Stimulated activated CD4-positive, alpha-beta T cell treated with anti-CD3 and anti-CD28 coated beads, Interleukin-15, amount 100 ng/mL, for 24 hours (primary cell): ENCODE measurements at regions not wholly inside any gene's neighbourhood (a gene's known extent, or its start where the extent isn't known, plus 50 kb on each side); places are given as distances from the start of the nearest gene placed in this dataset.
"Not testable (repeated sequence)": the region's sequence is repeated elsewhere in the genome, so short reads cannot be mapped to it uniquely, and the experiment has no call there.

ENCODE experiments used
- DNase-seq: peaks from one replicate; pipeline ENCODE4 v3.0.0-alpha.2; 2020

DNA sequence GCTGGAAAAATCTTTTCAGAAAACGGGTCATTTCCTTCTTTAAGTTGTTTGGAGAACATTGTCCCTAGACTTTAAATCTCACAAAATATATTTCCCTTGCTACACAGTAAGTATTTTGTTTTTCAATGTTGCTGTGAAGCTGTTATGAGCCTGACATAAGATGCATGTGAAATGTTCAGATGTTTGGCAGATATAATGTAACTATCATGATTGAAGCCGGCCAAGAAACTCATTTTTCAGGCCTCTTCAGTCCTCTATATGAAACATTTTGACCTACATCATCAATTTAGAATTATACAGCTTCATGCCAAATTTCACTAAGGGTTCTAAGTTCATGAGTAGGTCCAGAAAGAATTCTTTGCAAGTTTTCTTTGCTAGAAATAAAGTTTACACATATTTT is 133.8 kb downstream of the JRKL start:
- no peak for DNase-seq

- no peak for DNase-seq
These were observed 134.7 kb downstream of the JRKL start for GRCh38 chr11:96524475-96524874.

DNA sequence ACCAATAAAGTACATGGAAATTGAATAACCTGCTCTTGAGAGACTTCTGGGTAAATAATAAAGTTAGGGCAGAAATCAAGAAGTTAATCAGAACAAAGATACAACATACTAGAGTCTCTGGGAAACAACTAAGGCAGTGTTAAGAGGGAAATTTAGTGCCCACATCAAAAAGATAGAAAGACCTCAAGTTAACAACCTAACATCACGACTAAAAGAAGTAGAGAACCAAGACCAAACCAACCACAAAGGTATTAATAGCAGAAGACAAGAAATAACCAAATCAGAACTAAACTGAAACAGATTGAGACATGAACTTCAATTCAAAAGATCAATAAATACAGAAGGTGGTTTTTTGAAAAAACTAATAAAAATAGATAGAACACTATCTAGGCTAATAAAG is 140.7 kb downstream of the JRKL start:
- no peak for DNase-seq

DNA sequence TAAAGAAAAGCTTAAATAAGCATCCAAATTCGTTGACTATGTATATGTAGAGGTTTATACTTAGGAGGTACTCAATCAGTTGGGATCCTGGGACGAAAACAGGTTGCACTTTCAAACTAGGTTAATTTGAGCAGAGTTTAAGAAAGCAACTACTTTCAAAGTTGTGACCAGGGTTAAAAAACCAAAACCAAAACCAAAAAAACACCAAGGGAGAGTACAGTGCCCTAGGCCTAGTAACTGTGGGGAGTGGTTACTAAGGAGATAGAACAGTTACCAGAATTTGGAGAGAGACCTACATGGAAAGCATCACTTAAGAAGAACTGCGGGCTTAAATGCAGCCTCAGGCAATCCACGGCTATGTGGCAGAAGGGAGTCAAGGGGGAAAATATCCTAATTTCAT is 148.3 kb downstream of the JRKL start:
- DNase-seq = no peak

GRCh38 chr11:96538622-96539021 is 148.8 kb downstream of the JRKL start:
- DNase-seq = no peak

DNA sequence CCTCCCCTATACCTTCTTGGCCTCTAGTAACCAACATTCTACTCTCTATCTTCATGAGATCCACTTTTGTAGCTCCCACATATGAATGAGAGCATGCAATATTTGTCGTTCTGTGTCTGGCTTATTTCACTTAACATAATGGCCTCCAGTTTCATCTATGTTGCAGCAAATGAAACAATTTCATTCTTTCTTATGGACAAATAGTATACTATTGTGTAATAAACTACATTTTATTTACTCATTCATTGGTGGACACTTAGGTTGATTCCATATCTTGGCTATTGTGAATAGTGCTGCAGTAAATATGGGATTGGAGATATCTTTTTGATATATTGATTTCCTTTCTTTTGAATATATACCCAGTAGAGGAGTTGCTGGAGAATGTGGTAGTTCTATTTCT is 151.1 kb downstream of the JRKL start:
- DNase-seq = no peak

- DNase-seq = no peak
These were observed 153.4 kb downstream of the JRKL start for GRCh38 chr11:96543177-96543576.

DNA sequence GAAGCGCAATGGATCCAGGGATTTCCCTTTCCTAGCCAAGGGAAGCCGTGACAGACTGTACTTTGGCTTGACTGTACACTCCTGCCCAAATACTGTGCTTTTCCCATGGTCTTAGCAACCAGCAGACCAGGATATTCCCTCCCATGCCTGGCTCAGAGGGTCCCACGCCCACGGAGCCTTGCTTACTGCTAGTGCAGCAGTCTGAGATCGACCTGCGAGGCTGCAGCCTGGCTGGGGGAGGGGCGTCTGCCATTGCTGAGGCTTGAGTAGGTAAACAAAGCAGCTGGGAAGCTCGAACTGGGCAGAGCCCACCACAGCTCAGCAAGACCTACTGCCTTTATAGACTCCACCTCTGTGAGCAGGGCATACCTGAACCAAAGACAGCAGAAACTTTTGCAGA is 155.4 kb downstream of the JRKL start:
- DNase-seq = not testable (repeated sequence)

GRCh38 chr11:96551136-96551535 is 161.3 kb downstream of the JRKL start:
- DNase-seq = no peak

GRCh38 chr11:96554236-96554820 is 164.5 kb downstream of the JRKL start:
- DNase-seq = no peak

- not testable (repeated sequence) for DNase-seq
These were observed 166.0 kb downstream of the JRKL start for GRCh38 chr11:96555826-96556225.

DNA sequence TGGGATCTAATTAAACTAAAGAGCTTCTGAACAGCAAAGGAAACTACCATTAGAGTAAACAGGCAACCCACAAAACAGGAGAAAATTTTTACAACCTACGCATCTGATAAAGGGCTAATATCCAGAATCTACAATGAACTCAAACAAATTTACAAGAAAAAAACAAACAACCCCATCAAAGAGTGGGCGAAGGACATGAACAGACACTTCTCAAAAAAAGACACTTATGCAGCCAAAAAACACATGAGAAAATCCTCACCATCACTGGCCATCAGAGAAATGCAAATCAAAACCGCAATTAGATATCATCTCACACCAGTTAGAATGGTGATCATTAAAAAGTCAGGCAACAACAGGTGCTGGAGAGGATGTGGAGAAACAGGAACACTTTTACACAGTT is 170.9 kb downstream of the JRKL start:
- DNase-seq = not testable (repeated sequence)

DNA sequence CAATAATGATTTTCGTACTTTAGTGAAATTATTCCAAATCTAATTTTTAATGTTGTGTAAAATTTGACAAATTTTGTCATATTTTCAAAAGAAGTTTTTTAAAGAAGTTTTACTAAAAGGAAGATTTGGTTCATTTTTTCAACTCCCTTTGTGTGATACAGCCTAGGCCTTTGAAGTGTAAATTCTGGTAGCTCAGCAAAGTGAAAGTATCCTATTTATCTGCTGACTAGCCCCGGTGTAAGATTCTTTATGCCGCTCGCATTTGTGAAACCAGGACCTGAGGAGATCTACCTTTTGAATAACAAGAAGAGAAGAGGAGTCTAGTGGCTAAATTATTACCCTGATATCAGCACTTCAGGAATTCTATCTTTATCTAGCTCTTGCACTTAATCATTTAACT is 177.4 kb downstream of the JRKL start:
- no peak for DNase-seq

DNA sequence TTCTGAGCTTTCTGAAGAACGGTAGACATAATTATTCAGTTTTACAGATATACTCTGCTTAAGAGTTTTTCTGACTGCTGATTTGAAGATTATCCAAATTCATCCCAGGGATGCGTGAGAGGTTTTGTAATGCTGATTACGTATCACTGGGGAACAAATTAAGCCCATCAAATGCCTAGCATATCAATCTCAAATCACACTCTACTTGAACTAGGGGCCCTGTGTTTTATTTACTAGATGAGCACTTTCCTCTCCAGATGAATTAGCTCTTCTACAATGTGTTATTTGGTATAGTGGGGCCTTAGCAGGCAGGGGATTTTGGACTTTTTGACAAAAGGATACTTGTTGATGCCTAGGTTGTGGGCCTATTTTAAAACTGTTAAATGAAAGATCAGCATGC is 177.9 kb downstream of the JRKL start:
- no peak for DNase-seq

DNA sequence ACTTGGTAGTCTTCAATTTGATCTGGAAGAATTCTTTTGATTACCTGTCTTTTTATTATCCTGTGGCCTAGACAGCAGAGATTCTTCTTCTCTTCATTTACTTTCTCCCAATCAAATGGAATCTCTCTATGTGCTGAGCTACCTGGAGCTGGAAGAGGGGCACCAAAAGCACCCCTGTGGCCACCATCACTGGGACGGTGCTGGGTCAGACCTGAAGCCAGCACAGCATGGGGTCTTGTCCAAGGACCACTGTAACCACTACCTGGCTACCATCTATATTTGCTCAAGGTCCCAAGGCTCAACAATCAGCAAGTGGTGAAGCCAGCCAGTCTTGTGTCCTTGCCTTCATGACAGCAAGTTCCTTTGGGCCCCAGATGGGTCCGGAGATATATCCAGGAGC is 186.6 kb downstream of the JRKL start:
- DNase-seq = no peak

DNA sequence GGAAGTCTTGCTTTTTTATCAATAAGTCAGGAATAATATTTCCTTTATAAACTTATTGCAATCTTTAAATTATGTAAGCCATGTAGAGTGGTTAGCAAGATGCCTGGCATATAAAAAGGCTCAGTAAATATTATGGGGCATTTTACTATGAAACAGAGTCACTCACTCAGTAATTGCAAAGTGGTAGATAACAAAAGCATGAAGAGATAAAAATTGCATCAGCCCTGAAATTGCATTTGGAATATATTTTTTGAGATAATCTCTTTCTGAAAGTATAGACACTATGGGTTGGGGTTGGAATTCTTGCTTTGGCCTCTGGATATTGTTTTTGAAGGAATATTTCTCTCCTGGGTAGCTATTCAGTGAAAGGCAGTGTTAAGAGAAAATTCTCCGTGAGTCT is 188.6 kb downstream of the JRKL start:
- DNase-seq = no peak

GRCh38 chr11:96579656-96580055 is 189.8 kb downstream of the JRKL start:
- no peak for DNase-seq

- DNase-seq = no peak
These were observed 190.7 kb downstream of the JRKL start for GRCh38 chr11:96580476-96581040.

GRCh38 chr11:96585944-96586880 is 196.4 kb downstream of the JRKL start:
- not testable (repeated sequence) for DNase-seq

DNA sequence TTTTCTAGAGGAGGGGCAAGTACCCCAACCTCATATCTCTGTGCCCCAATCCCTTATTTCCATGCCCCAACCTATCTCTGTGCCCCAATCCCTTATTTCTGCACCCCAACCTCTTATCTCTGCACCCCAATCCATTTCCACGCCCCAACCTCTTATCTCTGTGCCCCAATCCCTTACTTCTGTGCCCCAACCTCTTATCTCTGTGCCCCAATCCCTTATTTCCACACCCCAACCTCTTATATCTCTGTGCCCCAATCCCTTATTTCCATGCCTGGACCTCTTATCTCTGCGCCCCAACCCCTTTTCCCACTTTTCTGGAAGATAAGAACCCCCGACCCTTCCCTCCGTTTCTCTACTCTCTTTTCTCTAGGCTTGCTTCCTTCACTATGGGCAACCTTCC is 199.0 kb downstream of the JRKL start:
- DNase-seq = not testable (repeated sequence)

- no peak for DNase-seq
These were observed 205.2 kb downstream of the JRKL start for GRCh38 chr11:96595011-96595410.

DNA sequence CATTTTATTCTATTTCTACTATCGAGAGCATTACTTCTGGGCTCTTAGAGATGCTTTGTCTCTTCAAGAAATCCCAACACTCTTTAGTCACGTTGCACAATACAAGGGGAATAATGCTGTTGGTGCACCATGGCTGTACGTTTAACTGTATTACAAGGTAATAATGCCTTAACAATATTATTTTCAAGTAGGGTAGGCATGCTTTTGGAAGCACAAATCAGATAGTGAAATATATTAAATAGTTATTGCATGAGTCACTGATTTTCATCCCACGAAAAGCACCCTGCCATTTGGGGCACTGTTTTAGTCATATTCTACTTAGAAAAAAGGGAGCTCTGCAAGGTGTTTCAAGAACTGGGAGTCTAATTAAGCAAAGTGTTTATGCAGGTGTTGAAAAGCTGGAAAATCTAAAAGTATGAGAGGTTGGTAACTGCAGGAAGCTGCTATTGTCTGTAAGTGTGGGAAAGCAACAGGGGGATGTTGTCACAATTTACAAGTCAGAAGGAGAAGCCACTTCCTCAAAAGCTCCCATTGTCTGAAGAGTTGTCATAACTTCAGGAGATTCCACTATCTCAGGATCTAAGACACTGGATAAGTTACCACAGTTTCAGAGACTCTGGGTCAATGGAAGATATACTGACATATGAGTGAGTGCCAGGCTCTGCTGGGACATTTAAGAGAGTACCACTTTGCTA is 218.2 kb downstream of the JRKL start:
- DNase-seq = no peak

- no peak for DNase-seq
These were observed 224.3 kb downstream of the JRKL start for GRCh38 chr11:96614101-96614500.

DNA sequence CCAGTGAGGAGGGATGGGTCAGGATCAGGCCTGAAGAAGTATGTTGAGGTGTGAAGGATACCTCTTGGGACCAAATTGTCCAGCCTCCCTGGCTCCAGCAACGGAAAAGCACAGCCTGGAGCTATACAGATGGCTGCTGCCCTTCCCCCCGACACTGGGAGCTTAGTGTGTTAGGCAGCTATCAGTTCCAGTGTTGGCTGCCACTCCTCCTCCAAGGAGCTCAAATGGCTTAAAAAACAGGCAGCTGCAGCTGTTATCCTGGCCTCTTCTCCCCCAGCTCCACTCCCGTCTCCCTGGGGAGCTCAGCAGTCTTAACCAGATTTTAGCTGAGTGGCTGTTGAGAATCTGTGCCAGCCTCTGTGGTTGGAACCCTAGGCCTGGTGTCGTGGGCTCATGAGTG is 225.0 kb downstream of the JRKL start:
- DNase-seq = no peak
